ENCODE measurements at regions not wholly inside any gene's neighbourhood (a gene's known extent, or its start where the extent isn't known, plus 50 kb on each side); places are given as distances from the start of the nearest gene placed in this dataset.
"Not testable (repeated sequence)": the region's sequence is repeated elsewhere in the genome, so short reads cannot be mapped to it uniquely, and the experiment has no call there.

- Mint-ChIP-seq H3K9me3 (peaks cover 4% of the 10 kb centered on the region), H3K27me3 (peaks cover 3% of the 10 kb centered on the region), H3K27ac (peak overlapping the region; percentile 33), H3K4me3 (no peak overlapping the region), H3K4me1 (ENCODE audit: unreplicated experiment) (peaks cover 7% of the 10 kb centered on the region), H3K36me3 (no peaks in the 10 kb centered on the region)
- no peak for DNase-seq (ENCODE audit: extremely low spot score, unreplicated experiment)
- TF ChIP-seq CTCF (conservative IDR thresholded peaks at IDR 0.05), result no peak
Observed at GRCh38 chr1:185541871-185542301, 192.3 kb upstream of the HMCN1 start.

- Mint-ChIP-seq H3K27ac (no peak overlapping the region), H3K9me3 (peaks cover 6% of the 10 kb centered on the region), H3K36me3 (no peaks in the 10 kb centered on the region), H3K4me3 (no peak overlapping the region), H3K4me1 (ENCODE audit: unreplicated experiment) (peaks cover 7% of the 10 kb centered on the region), H3K27me3 (peaks cover 3% of the 10 kb centered on the region)
- no peak for DNase-seq (ENCODE audit: extremely low spot score, unreplicated experiment)
- no peak for TF ChIP-seq CTCF (conservative IDR thresholded peaks at IDR 0.05)
Observed at GRCh38 chr1:185540295-185540694, 193.9 kb upstream of the HMCN1 start.

GRCh38 chr1:185539277-185539943, 194.8 kb upstream of the HMCN1 start:
- Mint-ChIP-seq H3K9me3 (peaks cover 6% of the 10 kb centered on the region), H3K27me3 (peaks cover 3% of the 10 kb centered on the region), H3K36me3 (no peaks in the 10 kb centered on the region), H3K27ac (no peak overlapping the region), H3K4me3 (no peak overlapping the region), H3K4me1 (ENCODE audit: unreplicated experiment) (peaks cover 7% of the 10 kb centered on the region)
- TF ChIP-seq CTCF (conservative IDR thresholded peaks at IDR 0.05), result no peak
- no peak for DNase-seq (ENCODE audit: extremely low spot score, unreplicated experiment)

GRCh38 chr1:185538309-185538898, 195.8 kb upstream of the HMCN1 start:
- not testable (repeated sequence) for H3K27ac Mint-ChIP-seq; H3K36me3 Mint-ChIP-seq; H3K4me1 Mint-ChIP-seq (ENCODE audit: unreplicated experiment); H3K27me3 Mint-ChIP-seq; DNase-seq (ENCODE audit: extremely low spot score, unreplicated experiment); H3K4me3 Mint-ChIP-seq; H3K9me3 Mint-ChIP-seq

GRCh38 chr1:185537596-185537995, 196.6 kb upstream of the HMCN1 start:
- no peaks in the 10 kb centered on the region for H3K27me3 Mint-ChIP-seq
- no peaks in the 10 kb centered on the region for H3K36me3 Mint-ChIP-seq
- no peak for DNase-seq (ENCODE audit: extremely low spot score, unreplicated experiment)
- H3K4me1 Mint-ChIP-seq (ENCODE audit: unreplicated experiment), result peaks cover 7% of the 10 kb centered on the region
- no peak overlapping the region for H3K27ac Mint-ChIP-seq
- no peak for TF ChIP-seq CTCF (conservative IDR thresholded peaks at IDR 0.05)
- peaks cover 6% of the 10 kb centered on the region for H3K9me3 Mint-ChIP-seq
- no peak overlapping the region for H3K4me3 Mint-ChIP-seq

GRCh38 chr1:185536165-185536920, 197.8 kb upstream of the HMCN1 start:
- Mint-ChIP-seq H3K4me3 (no peak overlapping the region), H3K27ac (no peak overlapping the region)
- TF ChIP-seq CTCF (conservative IDR thresholded peaks at IDR 0.05), result no peak

More at GRCh38 chr1:185536165-185536920, 197.8 kb upstream of the HMCN1 start:
- peaks cover 6% of the 10 kb centered on the region for H3K9me3 Mint-ChIP-seq
- no peaks in the 10 kb centered on the region for H3K27me3 Mint-ChIP-seq
- DNase-seq (ENCODE audit: extremely low spot score, unreplicated experiment), result no peak
- H3K4me1 Mint-ChIP-seq (ENCODE audit: unreplicated experiment), result no peaks in the 10 kb centered on the region
- H3K36me3 Mint-ChIP-seq, result no peaks in the 10 kb centered on the region

Data from type B pancreatic cell (in vitro differentiated cells).